HEK293T (cell line): ENCODE measurements at regions not wholly inside any gene's neighbourhood (a gene's known extent, or its start where the extent isn't known, plus 50 kb on each side); places are given as distances from the start of the nearest gene placed in this dataset.

ENCODE experiments used
- CTBP1 ChIP-seq: fragments of 450-650 bp; IDR thresholded peaks from 2 replicates; pipeline ENCODE4 v1.6.1; 2016; ENCODE audit warnings: borderline replicate concordance
- L3MBTL2 ChIP-seq: fragments of 450-650 bp; conservative IDR thresholded peaks from 2 replicates; pipeline ENCODE4 v1.6.1; 2016; ENCODE audit warnings: mild to moderate bottlenecking

DNA sequence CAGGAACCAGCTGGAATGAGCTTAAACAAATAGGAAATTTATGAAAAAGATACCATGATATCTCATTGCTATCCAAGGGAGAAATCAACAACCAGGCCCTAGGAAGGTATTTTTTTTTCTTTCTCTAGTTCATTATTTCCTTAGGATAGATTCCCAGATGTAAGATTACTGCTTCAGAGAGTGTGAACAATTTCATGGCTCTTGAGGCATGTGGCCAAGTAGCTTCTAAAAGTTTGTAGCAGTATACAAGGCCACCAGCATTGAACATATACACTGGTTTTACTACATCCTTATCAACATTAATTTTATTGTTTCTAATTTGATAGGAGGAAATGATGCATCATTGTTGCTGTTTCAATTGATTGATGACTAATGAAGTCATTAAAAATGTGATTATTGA, 201.2 kb downstream of the SREK1 start:
- no peak for TF ChIP-seq L3MBTL2
- no peak for TF ChIP-seq CTBP1
